ENCODE measurements at regions not wholly inside any gene's neighbourhood (a gene's known extent, or its start where the extent isn't known, plus 50 kb on each side); places are given as distances from the start of the nearest gene placed in this dataset.
"Not testable (repeated sequence)": the region's sequence is repeated elsewhere in the genome, so short reads cannot be mapped to it uniquely, and the experiment has no call there.

- peaks cover 0 to 10% of the 10 kb centered on the region in 2 donors for H3K36me3 Mint-ChIP-seq
- H3K4me3 Mint-ChIP-seq = no peak overlapping the region
- no peaks in the 10 kb centered on the region for H3K4me1 Mint-ChIP-seq
- H3K27ac Mint-ChIP-seq = no peak overlapping the region
- no peak for ATAC-seq (ENCODE audit: low read depth in 2 of 2)
- peaks cover 26 to 41% (median 32%) of the 10 kb centered on the region in 3 donors for H3K27me3 Mint-ChIP-seq
- DNase-seq = no peak
- H3K9me3 Mint-ChIP-seq = peaks cover 0 to 42% (median 24%) of the 10 kb centered on the region in 7 donors
These were observed 52.8 kb upstream of the SRSF6 start for GRCh38 chr20:43404878-43405277.

- not testable (repeated sequence) for H3K4me1 Mint-ChIP-seq; H3K4me3 Mint-ChIP-seq; H3K27ac Mint-ChIP-seq; DNase-seq; ATAC-seq (ENCODE audit: low read depth in 2 of 2); H3K36me3 Mint-ChIP-seq
- H3K9me3 Mint-ChIP-seq = peaks cover 0 to 18% (median 2%) of the 10 kb centered on the region in 7 donors
- H3K27me3 Mint-ChIP-seq = peaks cover 8 to 13% (median 9%) of the 10 kb centered on the region in 3 donors
These were observed 56.8 kb upstream of the SRSF6 start for GRCh38 chr20:43400882-43401281.

GRCh38 chr20:43398676-43399324 lies 58.9 kb upstream of the SRSF6 start:
- no peaks in the 10 kb centered on the region for H3K4me1 Mint-ChIP-seq
- DNase-seq (no peak), ATAC-seq (ENCODE audit: low read depth in 2 of 2) (no peak)
- H3K36me3 Mint-ChIP-seq = no peaks in the 10 kb centered on the region
- peaks cover 0 to 9% (median 1%) of the 10 kb centered on the region in 3 donors for H3K27me3 Mint-ChIP-seq
- peak overlapping the region in 1 of 6 donors; percentile 13 for H3K27ac Mint-ChIP-seq
- no peak overlapping the region for H3K4me3 Mint-ChIP-seq
- peaks cover 1 to 21% (median 4%) of the 10 kb centered on the region in 7 donors for H3K9me3 Mint-ChIP-seq

- H3K27ac Mint-ChIP-seq = no peak overlapping the region
- no peak for DNase-seq
- H3K4me1 Mint-ChIP-seq = no peaks in the 10 kb centered on the region
- peaks cover 6 to 9% (median 7%) of the 10 kb centered on the region in 3 donors for H3K27me3 Mint-ChIP-seq
- H3K4me3 Mint-ChIP-seq = no peak overlapping the region
- peaks cover 4 to 25% (median 5%) of the 10 kb centered on the region in 7 donors for H3K9me3 Mint-ChIP-seq
- no peak for ATAC-seq (ENCODE audit: low read depth in 2 of 2)
- H3K36me3 Mint-ChIP-seq = no peaks in the 10 kb centered on the region
These were observed 60.5 kb upstream of the SRSF6 start for GRCh38 chr20:43397147-43397546.

GRCh38 chr20:43393052-43393451 lies 64.6 kb upstream of the SRSF6 start:
- DNase-seq (no peak), ATAC-seq (ENCODE audit: low read depth in 2 of 2) (no peak)
- H3K27me3 Mint-ChIP-seq = peaks cover 15 to 27% (median 20%) of the 10 kb centered on the region in 3 donors
- H3K4me3 Mint-ChIP-seq = no peak overlapping the region
- peaks cover 3 to 17% (median 5%) of the 10 kb centered on the region in 7 donors for H3K9me3 Mint-ChIP-seq
- H3K4me1 Mint-ChIP-seq = no peaks in the 10 kb centered on the region
- no peak overlapping the region for H3K27ac Mint-ChIP-seq
- no peaks in the 10 kb centered on the region for H3K36me3 Mint-ChIP-seq

- Mint-ChIP-seq H3K4me3 (no peak overlapping the region), H3K4me1 (no peaks in the 10 kb centered on the region), H3K36me3 (no peaks in the 10 kb centered on the region), H3K9me3 (peaks cover 3 to 17% (median 5%) of the 10 kb centered on the region in 7 donors), H3K27ac (no peak overlapping the region), H3K27me3 (peaks cover 15 to 27% (median 20%) of the 10 kb centered on the region in 3 donors)
- DNase-seq (no peak), ATAC-seq (ENCODE audit: low read depth in 2 of 2) (no peak)
These were observed 65.1 kb upstream of the SRSF6 start for GRCh38 chr20:43392561-43392960.

GRCh38 chr20:43389839-43390626 lies 67.7 kb upstream of the SRSF6 start:
- H3K4me1 Mint-ChIP-seq = no peaks in the 10 kb centered on the region

GRCh38 chr20:43389211-43389610 lies 68.5 kb upstream of the SRSF6 start:
- peaks cover 15 to 27% (median 20%) of the 10 kb centered on the region in 3 donors for H3K27me3 Mint-ChIP-seq
- no peak overlapping the region for H3K4me3 Mint-ChIP-seq
- no peaks in the 10 kb centered on the region for H3K36me3 Mint-ChIP-seq
- H3K9me3 Mint-ChIP-seq = peaks cover 0 to 20% (median 9%) of the 10 kb centered on the region in 7 donors
- H3K27ac Mint-ChIP-seq = no peak overlapping the region
- no peak for ATAC-seq (ENCODE audit: low read depth in 2 of 2)
- DNase-seq = no peak
- H3K4me1 Mint-ChIP-seq = no peaks in the 10 kb centered on the region

More at GRCh38 chr20:43389839-43390626, 67.7 kb upstream of the SRSF6 start:
- ATAC-seq (ENCODE audit: low read depth in 2 of 2) (no peak), DNase-seq (no peak)
- Mint-ChIP-seq H3K9me3 (peaks cover 3 to 27% (median 9%) of the 10 kb centered on the region in 7 donors), H3K4me3 (no peak overlapping the region), H3K27me3 (peaks cover 15 to 27% (median 20%) of the 10 kb centered on the region in 3 donors), H3K36me3 (no peaks in the 10 kb centered on the region), H3K27ac (no peak overlapping the region)

- H3K9me3 Mint-ChIP-seq = peaks cover 0 to 16% (median 5%) of the 10 kb centered on the region in 7 donors
- H3K4me3 Mint-ChIP-seq = no peak overlapping the region
- no peak overlapping the region for H3K27ac Mint-ChIP-seq
- ATAC-seq (ENCODE audit: low read depth in 2 of 2) = no peak
- H3K4me1 Mint-ChIP-seq = no peaks in the 10 kb centered on the region
- H3K36me3 Mint-ChIP-seq = no peaks in the 10 kb centered on the region
- DNase-seq = no peak
- peaks cover 15 to 22% (median 20%) of the 10 kb centered on the region in 3 donors for H3K27me3 Mint-ChIP-seq
These were observed 69.3 kb upstream of the SRSF6 start for GRCh38 chr20:43388268-43389002.

GRCh38 chr20:43387737-43388136 lies 70.0 kb upstream of the SRSF6 start:
- Mint-ChIP-seq H3K27ac (no peak overlapping the region), H3K4me1 (no peaks in the 10 kb centered on the region), H3K27me3 (peaks cover 13 to 26% (median 15%) of the 10 kb centered on the region in 3 donors), H3K36me3 (no peaks in the 10 kb centered on the region), H3K9me3 (peaks cover 0 to 15% (median 5%) of the 10 kb centered on the region in 7 donors), H3K4me3 (no peak overlapping the region)
- ATAC-seq (ENCODE audit: low read depth in 2 of 2) (no peak), DNase-seq (no peak)

GRCh38 chr20:43386878-43387277 lies 70.8 kb upstream of the SRSF6 start:
- ATAC-seq (ENCODE audit: low read depth in 2 of 2) = no peak
- H3K27me3 Mint-ChIP-seq = peaks cover 13 to 32% (median 14%) of the 10 kb centered on the region in 3 donors
- H3K9me3 Mint-ChIP-seq = peaks cover 0 to 15% (median 4%) of the 10 kb centered on the region in 7 donors
- H3K36me3 Mint-ChIP-seq = no peaks in the 10 kb centered on the region
- DNase-seq = no peak
- no peak overlapping the region for H3K4me3 Mint-ChIP-seq
- no peak overlapping the region for H3K27ac Mint-ChIP-seq
- H3K4me1 Mint-ChIP-seq = no peaks in the 10 kb centered on the region

- ATAC-seq (ENCODE audit: low read depth in 2 of 2) = no peak
- Mint-ChIP-seq H3K27me3 (peaks cover 5 to 23% (median 5%) of the 10 kb centered on the region in 3 donors), H3K4me3 (no peak overlapping the region), H3K9me3 (peaks cover 0 to 15% (median 4%) of the 10 kb centered on the region in 7 donors), H3K27ac (no peak overlapping the region), H3K4me1 (no peaks in the 10 kb centered on the region), H3K36me3 (no peaks in the 10 kb centered on the region)
- no peak for DNase-seq
These were observed 71.8 kb upstream of the SRSF6 start for GRCh38 chr20:43385914-43386313.
